Neuron (in vitro differentiated cells): ENCODE measurements at regions not wholly inside any gene's neighbourhood (a gene's known extent, or its start where the extent isn't known, plus 50 kb on each side); places are given as distances from the start of the nearest gene placed in this dataset.

Experiments used
- H2AFZ ChIP-seq: one replicate; pipeline ENCODE4 v1.6.1; 2013; ENCODE audit warnings: low read depth, mild to moderate bottlenecking, inconsistent platforms, low read length, moderate library complexity
- H3K27me3 ChIP-seq: one replicate; pipeline ENCODE4 v1.6.1; 2013; ENCODE audit warnings: low read length; ENCODE audit not compliant: insufficient read depth
- H3K36me3 ChIP-seq: one replicate; pipeline ENCODE4 v1.6.1; 2013; ENCODE audit warnings: low read length; ENCODE audit not compliant: insufficient read depth
- H3K4me1 ChIP-seq: one replicate; pipeline ENCODE4 v1.6.1; 2013; ENCODE audit warnings: low read length; ENCODE audit not compliant: insufficient read depth
- H3K4me3 ChIP-seq: 2 replicates; pipeline ENCODE4 v1.5.1; 2013; ENCODE audit warnings: mild to moderate bottlenecking, low read length, moderate library complexity
- H3K9me3 ChIP-seq: one replicate; pipeline ENCODE4 v1.6.1; 2013; ENCODE audit warnings: low read length

DNA sequence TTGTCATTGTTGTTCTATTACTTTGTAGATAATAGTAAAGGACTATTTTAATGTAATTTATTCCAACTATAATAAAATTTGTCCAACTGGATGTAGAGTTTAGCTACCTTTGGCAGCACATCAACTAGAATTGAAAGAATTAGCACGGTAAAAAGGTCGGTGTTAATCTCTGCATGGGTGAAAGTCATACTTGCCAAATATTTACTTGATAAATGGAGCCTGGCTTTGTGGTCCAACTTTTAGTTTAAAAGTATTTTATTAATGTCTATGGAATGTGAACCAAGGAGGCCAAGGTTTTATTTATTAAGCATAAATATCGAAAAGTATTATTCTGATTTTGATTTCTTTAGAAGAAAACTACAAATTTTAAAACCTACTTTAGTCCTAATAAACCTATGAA, 1389.0 kb downstream of the PCDH9 start:
- Histone ChIP-seq H3K9me3 (no peaks in the 10 kb centered on the region), H3K4me3 (no peak overlapping the region), H2AFZ (no peak overlapping the region), H3K4me1 (no peaks in the 10 kb centered on the region), H3K36me3 (no peaks in the 10 kb centered on the region), H3K27me3 (no peaks in the 10 kb centered on the region)

DNA sequence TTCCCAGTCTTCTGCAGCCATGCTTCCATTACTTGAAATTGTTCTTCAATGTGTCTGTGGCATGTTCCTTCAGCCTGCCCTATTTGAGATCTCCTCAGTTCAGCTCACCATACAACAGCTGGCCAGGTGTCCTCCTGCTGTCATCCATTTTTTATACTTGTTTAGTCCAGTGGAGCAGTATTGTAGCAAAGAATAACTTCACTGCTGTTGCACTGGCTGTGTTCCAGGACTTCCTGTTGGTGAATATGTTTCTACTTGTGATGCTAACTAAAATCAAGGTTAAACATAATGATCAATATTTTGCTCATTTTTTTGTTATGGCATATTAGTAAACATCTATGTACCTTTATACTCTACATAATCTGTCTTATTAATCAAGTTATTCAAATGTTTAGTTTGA, 1394.1 kb downstream of the PCDH9 start:
- no peaks in the 10 kb centered on the region for H3K27me3 ChIP-seq
- H3K36me3 ChIP-seq: no peaks in the 10 kb centered on the region
- H3K9me3 ChIP-seq: no peaks in the 10 kb centered on the region
- no peak overlapping the region for H3K4me3 ChIP-seq
- no peaks in the 10 kb centered on the region for H3K4me1 ChIP-seq
- H2AFZ ChIP-seq: no peak overlapping the region

- Histone ChIP-seq H2AFZ (no peak overlapping the region), H3K36me3 (no peaks in the 10 kb centered on the region), H3K9me3 (no peaks in the 10 kb centered on the region), H3K27me3 (no peaks in the 10 kb centered on the region), H3K4me1 (no peaks in the 10 kb centered on the region), H3K4me3 (no peak overlapping the region)
Measured at GRCh38 chr13:65834897-65835296, 1395.2 kb downstream of the PCDH9 start.

DNA sequence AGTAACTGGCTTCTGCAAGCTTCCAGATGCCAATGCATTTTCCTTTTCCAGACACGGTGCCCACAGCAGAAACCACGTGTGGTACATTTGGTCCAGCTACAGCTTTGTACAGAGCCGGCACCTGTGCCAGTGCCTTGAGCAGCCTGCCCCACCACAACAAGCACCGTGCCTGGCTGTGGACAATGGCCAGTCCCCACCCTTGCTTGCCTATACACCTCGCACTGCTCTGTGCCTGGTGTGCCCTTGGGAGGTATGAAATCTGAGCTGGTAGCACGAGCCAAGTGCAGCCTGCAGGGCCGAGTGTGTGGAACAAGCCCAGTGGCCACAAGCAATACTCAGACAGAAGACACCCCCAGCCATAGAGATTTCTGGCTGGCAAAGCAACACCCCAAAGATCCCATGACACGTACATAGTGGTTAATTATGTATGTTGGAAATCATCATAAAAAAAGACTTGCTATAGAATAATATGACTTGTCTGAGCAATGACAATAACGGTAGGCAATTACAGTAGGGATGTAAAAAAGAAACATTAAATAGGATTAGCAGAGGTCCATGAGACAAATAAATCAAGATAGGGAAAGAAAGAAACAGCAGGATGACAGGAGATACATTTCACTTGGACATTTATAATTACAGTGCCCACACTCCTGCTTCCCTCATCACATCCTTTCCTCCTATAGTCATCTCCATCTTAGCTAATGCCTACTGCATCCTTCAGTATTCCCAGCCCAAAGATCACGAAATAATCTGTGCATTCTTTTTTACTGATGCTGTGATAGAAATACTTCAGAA, 1399.5 kb downstream of the PCDH9 start:
- Histone ChIP-seq H3K9me3 (no peaks in the 10 kb centered on the region), H3K36me3 (no peaks in the 10 kb centered on the region), H3K27me3 (no peaks in the 10 kb centered on the region), H3K4me1 (peaks cover 2% of the 10 kb centered on the region), H2AFZ (no peak overlapping the region), H3K4me3 (no peak overlapping the region)

DNA sequence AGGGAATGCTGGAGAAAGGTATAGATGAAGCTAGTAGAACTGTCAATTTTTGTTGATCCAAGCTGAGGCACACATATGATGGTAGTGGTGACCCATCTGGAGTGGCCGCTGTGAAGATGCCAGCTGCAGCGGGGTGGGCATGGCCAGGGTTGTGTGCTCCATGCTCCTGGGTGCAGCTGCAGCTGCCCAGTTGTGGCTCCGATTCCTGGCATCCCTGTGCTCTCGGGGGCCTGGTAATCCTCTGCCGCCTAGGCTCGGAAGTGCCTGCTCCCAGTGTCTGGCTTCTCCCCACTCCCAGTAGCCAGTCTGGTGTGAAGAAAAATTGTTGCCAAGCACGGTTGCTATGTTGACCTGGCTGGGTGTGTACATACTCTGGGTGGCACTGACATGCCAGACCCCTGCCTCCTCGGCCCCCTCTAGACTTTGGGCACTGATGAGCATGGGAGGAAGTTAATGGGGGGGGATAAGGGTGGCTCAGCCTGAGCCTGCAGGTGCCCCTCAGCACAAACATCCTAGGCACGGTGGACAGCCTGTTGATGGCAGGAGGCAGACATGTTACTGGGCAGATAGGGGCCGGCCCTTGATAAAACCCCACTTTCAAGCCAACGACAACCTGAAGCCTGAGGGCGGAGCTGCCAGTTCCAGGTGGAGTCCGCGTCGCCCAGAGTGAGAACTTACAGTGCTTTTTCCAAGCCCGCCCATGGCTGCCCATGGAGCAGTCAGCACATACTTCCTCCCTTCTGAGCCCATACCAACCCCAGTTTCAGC, 1400.7 kb downstream of the PCDH9 start:
- H3K9me3 ChIP-seq: no peaks in the 10 kb centered on the region
- no peak overlapping the region for H3K4me3 ChIP-seq
- H3K36me3 ChIP-seq: no peaks in the 10 kb centered on the region
- H2AFZ ChIP-seq: no peak overlapping the region
- no peaks in the 10 kb centered on the region for H3K27me3 ChIP-seq
- peaks cover 2% of the 10 kb centered on the region for H3K4me1 ChIP-seq

GRCh38 chr13:65826657-65827056, 1403.5 kb downstream of the PCDH9 start:
- H3K4me1 ChIP-seq: peaks cover 2% of the 10 kb centered on the region
- no peaks in the 10 kb centered on the region for H3K9me3 ChIP-seq
- no peak overlapping the region for H3K4me3 ChIP-seq
- no peaks in the 10 kb centered on the region for H3K36me3 ChIP-seq
- H2AFZ ChIP-seq: no peak overlapping the region
- H3K27me3 ChIP-seq: no peaks in the 10 kb centered on the region

- peaks cover 2% of the 10 kb centered on the region for H3K4me1 ChIP-seq
- H3K9me3 ChIP-seq: no peaks in the 10 kb centered on the region
- no peak overlapping the region for H2AFZ ChIP-seq
- H3K4me3 ChIP-seq: no peak overlapping the region
- H3K36me3 ChIP-seq: no peaks in the 10 kb centered on the region
- H3K27me3 ChIP-seq: no peaks in the 10 kb centered on the region
Measured at GRCh38 chr13:65825039-65825438, 1405.1 kb downstream of the PCDH9 start.

DNA sequence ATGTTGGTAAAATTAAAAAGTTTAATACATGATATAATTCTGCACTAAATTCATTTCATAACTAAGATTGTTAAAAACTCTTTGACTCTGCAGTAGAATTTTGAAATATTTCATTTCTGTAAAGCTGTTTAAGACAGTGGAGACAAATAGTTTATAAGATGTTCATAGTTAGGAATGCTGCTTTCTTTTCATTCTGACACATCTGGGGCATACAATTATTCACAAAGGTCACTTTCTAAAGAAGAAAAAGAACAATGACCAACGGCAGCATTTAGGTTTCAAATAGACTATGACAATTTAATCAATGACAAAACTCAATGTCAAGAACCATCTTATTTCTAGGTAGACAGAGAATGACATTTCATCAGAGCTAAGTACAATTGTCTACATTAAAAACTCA, 1422.1 kb downstream of the PCDH9 start:
- Histone ChIP-seq H3K36me3 (no peaks in the 10 kb centered on the region), H3K27me3 (no peaks in the 10 kb centered on the region), H3K9me3 (no peaks in the 10 kb centered on the region), H3K4me3 (no peak overlapping the region), H2AFZ (no peak overlapping the region), H3K4me1 (peaks cover 4% of the 10 kb centered on the region)

GRCh38 chr13:65803530-65804392, 1426.4 kb downstream of the PCDH9 start:
- Histone ChIP-seq H3K36me3 (no peaks in the 10 kb centered on the region), H2AFZ (no peak overlapping the region), H3K4me3 (no peak overlapping the region), H3K27me3 (no peaks in the 10 kb centered on the region), H3K9me3 (no peaks in the 10 kb centered on the region), H3K4me1 (peaks cover 16% of the 10 kb centered on the region)

DNA sequence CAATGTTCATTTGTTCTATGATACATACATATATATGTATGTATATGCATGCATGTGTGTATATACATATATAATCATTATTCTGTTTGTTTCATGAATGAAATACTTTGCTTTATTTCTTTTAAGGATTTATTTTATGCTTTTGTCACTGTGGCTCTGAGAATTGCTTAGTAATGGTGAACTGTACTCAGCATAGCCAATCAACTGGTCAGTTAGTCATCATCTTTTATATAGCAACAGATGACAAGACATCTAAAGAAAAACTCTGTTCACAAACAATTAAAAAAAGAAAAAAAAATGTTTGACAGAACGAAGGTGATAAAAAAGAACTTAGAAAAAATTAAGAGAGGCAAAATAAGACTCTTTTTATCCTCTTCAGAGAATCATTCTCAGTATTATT, 1440.3 kb downstream of the PCDH9 start:
- no peak overlapping the region for H3K4me3 ChIP-seq
- no peaks in the 10 kb centered on the region for H3K9me3 ChIP-seq
- no peak overlapping the region for H2AFZ ChIP-seq
- H3K4me1 ChIP-seq: no peaks in the 10 kb centered on the region
- H3K27me3 ChIP-seq: no peaks in the 10 kb centered on the region
- H3K36me3 ChIP-seq: no peaks in the 10 kb centered on the region

- Histone ChIP-seq H3K27me3 (no peaks in the 10 kb centered on the region), H3K9me3 (no peaks in the 10 kb centered on the region), H3K4me3 (no peak overlapping the region), H2AFZ (no peak overlapping the region), H3K4me1 (no peaks in the 10 kb centered on the region), H3K36me3 (no peaks in the 10 kb centered on the region)
Measured at GRCh38 chr13:65787082-65787481, 1443.1 kb downstream of the PCDH9 start.

- Histone ChIP-seq H3K27me3 (no peaks in the 10 kb centered on the region), H3K4me1 (no peaks in the 10 kb centered on the region), H3K9me3 (no peaks in the 10 kb centered on the region), H3K36me3 (no peaks in the 10 kb centered on the region), H2AFZ (no peak overlapping the region), H3K4me3 (no peak overlapping the region)
Measured at GRCh38 chr13:65784088-65784816, 1445.9 kb downstream of the PCDH9 start.
